Panc1 (cell line): ENCODE measurements at regions not wholly inside any gene's neighbourhood (a gene's known extent, or its start where the extent isn't known, plus 50 kb on each side); places are given as distances from the start of the nearest gene placed in this dataset.

Source experiments
- ATAC-seq: fragments of 200-7000 bp; cut with Tn5 transposase; 2 replicates; pipeline ENCODE4 v1.9.1; 2020; ENCODE audit warnings: mild to moderate bottlenecking, moderate library complexity
- BruUV-seq: library from RNA; stranded (reverse); fragments of 400-500 nt; replicated peaks from 2 replicates; lab custom pipeline; 2021; lab: Mats Ljungman, UMichigan
- CTCF ChIA-PET: fragments of 300-600 bp; sonication (Branson Sonifier 250); formaldehyde crosslinking; loops from one replicate; lab custom pipeline; 2022; ENCODE audit warnings: antibody characterized with exemption; lab: Charles Lee
- POLR2A ChIA-PET: fragments of 300-600 bp; sonication (Branson Sonifier 250); formaldehyde crosslinking; loops from one replicate; lab custom pipeline; 2022; ENCODE audit warnings: antibody characterized with exemption; lab: Charles Lee
- DNase-seq: peaks from one replicate; pipeline ENCODE4 v3.0.0-alpha.2; 2010; ENCODE audit warnings: low read depth, low spot score
- H3K27ac ChIP-seq: 2 replicates; pipeline ENCODE4 v1.5.1; 2011; ENCODE audit warnings: mild to moderate bottlenecking, low read length, inconsistent platforms
- H3K27me3 ChIP-seq: fragments of 200-500 bp; sonication (Bioruptor generic); 2 replicates; pipeline ENCODE4 v1.6.0; 2014; ENCODE audit warnings: low read length, inconsistent platforms; ENCODE audit not compliant: control insufficient read depth, insufficient read depth
- H3K36me3 ChIP-seq: fragments of 200-500 bp; sonication (Bioruptor generic); 2 replicates; pipeline ENCODE4 v1.5.1; 2014; ENCODE audit warnings: inconsistent platforms, mild to moderate bottlenecking, low read length, moderate library complexity; ENCODE audit not compliant: control insufficient read depth, insufficient read depth
- H3K4me1 ChIP-seq: 2 replicates; pipeline ENCODE4 v1.5.1; 2011; ENCODE audit warnings: inconsistent platforms, mild to moderate bottlenecking, low read length, moderate library complexity; ENCODE audit not compliant: control insufficient read depth, insufficient read depth
- H3K4me3 ChIP-seq, 2 experiments: 2 replicates each; pipeline ENCODE4 v1.5.1; 2011 to 2012; ENCODE audit warnings: low read depth in 2 of 2, low read length in 2 of 2, mild to moderate bottlenecking in 2 of 2, inconsistent platforms in 1 of 2, moderate library complexity in 1 of 2
- H3K9me3 ChIP-seq: fragments of 200-500 bp; sonication (Bioruptor generic); 2 replicates; pipeline ENCODE4 v1.5.1; 2014; ENCODE audit warnings: low read depth, mild to moderate bottlenecking, inconsistent platforms, low read length, moderate library complexity; ENCODE audit not compliant: control insufficient read depth, insufficient read depth
- CTCF ChIP-seq: fragments of 450-650 bp; IDR thresholded peaks from 2 replicates; pipeline ENCODE4 v1.5.1; 2017; ENCODE audit warnings: mild to moderate bottlenecking
- POLR2AphosphoS5 ChIP-seq: IDR thresholded peaks from 2 replicates; pipeline ENCODE4 v1.6.1; 2012; ENCODE audit warnings: mild to moderate bottlenecking, low read depth, low read length, moderate library complexity
- REST ChIP-seq, 2 experiments: IDR thresholded peaks; 2 replicates each; pipeline ENCODE4 v1.6.1; 2011 to 2012; ENCODE audit warnings: low read depth in 2 of 2, control low read depth in 1 of 2, low read length in 1 of 2, mild to moderate bottlenecking in 1 of 2, moderate library complexity in 1 of 2; ENCODE audit not compliant: insufficient read depth in 1 of 2
- SIN3A ChIP-seq: IDR thresholded peaks from 2 replicates; pipeline ENCODE4 v1.6.1; 2012; ENCODE audit warnings: low read depth, mild to moderate bottlenecking, low read length, moderate library complexity, borderline replicate concordance; ENCODE audit not compliant: insufficient read depth
- TCF7L2 ChIP-seq: IDR thresholded peaks from 2 replicates; pipeline ENCODE4 v1.6.1; 2011; ENCODE audit warnings: mild to moderate bottlenecking, low read depth, low read length, inconsistent platforms
- in situ Hi-C: cut with HindIII; loops from 2 replicates; pipeline ENCODE4 v1.10.0; 2016; ENCODE audit warnings: low sequenced_read_pairs, low pct_unique_long_range_greater_than_20kb
- intact Hi-C: fragments of 100-400 bp; cut with micrococcal nuclease; formaldehyde crosslinking; loops from one replicate; pipeline ENCODE4 v1.10.0; 2022; ENCODE audit not compliant: unreplicated experiment

- Histone ChIP-seq H3K27ac (no peak overlapping the region), H3K36me3 (no peaks in the 10 kb centered on the region), H3K4me1 (no peaks in the 10 kb centered on the region), H3K27me3 (no peaks in the 10 kb centered on the region), H3K4me3 (no peak overlapping the region), H3K9me3 (no peaks in the 10 kb centered on the region)
- ATAC-seq (no peak), DNase-seq (no peak)
- POLR2A ChIA-PET: no interaction called here
- no TSS peak for BruUV-seq
- in situ Hi-C loops (no loop called here), intact Hi-C loops (loop anchor here (10.0 kb wide), 1 partner anchor 163 kb away; no protein-coding TSS in a partner anchor)
- TF ChIP-seq TCF7L2 (no peak), SIN3A (no peak), POLR2AphosphoS5 (no peak), CTCF (no peak), REST (IDR thresholded peaks at IDR 0.05; ENCODE audit: insufficient read depth in 1 of 2, low read depth in 2 of 2, low read length in 1 of 2) (no peak)
- CTCF ChIA-PET: no interaction called here
Measured at GRCh38 chr9:78598120-78598519, 301.2 kb downstream of the PSAT1 start.

GRCh38 chr9:78599926-78600325 is 303.0 kb downstream of the PSAT1 start:
- Histone ChIP-seq H3K9me3 (no peaks in the 10 kb centered on the region), H3K4me1 (no peaks in the 10 kb centered on the region), H3K4me3 (no peak overlapping the region), H3K27me3 (no peaks in the 10 kb centered on the region), H3K27ac (no peak overlapping the region), H3K36me3 (no peaks in the 10 kb centered on the region)
- ChIA-PET CTCF (no interaction called here), POLR2A (no interaction called here)
- ATAC-seq: no peak
- TF ChIP-seq REST (IDR thresholded peaks at IDR 0.05; ENCODE audit: insufficient read depth in 1 of 2, low read depth in 2 of 2, low read length in 1 of 2): no peak
- no peak for TF ChIP-seq POLR2AphosphoS5
- no peak for TF ChIP-seq SIN3A
- no peak for TF ChIP-seq TCF7L2
- no peak for TF ChIP-seq CTCF
- intact Hi-C loops (loop anchor here (10.0 kb wide), 1 partner anchor 165 kb away; no protein-coding TSS in a partner anchor), in situ Hi-C loops (no loop called here)
- DNase-seq: no peak
- BruUV-seq: no TSS peak
